Right renal cortex interstitium (tissue), 3 donors: ENCODE measurements at regions not wholly inside any gene's neighbourhood (a gene's known extent, or its start where the extent isn't known, plus 50 kb on each side); places are given as distances from the start of the nearest gene placed in this dataset.

Experiments used
- DNase-seq, 3 donors: peaks; one replicate each; pipeline ENCODE4 v3.0.0-alpha.2; 2013; ENCODE audit warnings: low read depth in 3 of 3, low spot score in 2 of 3

- DNase-seq: no peak
Measured at GRCh38 chr2:45216118-45216517, 206.9 kb upstream of the SIX2 start.

GRCh38 chr2:45214550-45214949 lies 205.3 kb upstream of the SIX2 start:
- DNase-seq: no peak

- no peak for DNase-seq
Measured at GRCh38 chr2:45212953-45213635, 203.8 kb upstream of the SIX2 start.

- no peak for DNase-seq
Measured at GRCh38 chr2:45211636-45212035, 202.4 kb upstream of the SIX2 start.

- no peak for DNase-seq
Measured at GRCh38 chr2:45210462-45211195, 201.4 kb upstream of the SIX2 start.

GRCh38 chr2:45209875-45210274 lies 200.6 kb upstream of the SIX2 start:
- no peak for DNase-seq

- DNase-seq: no peak
Measured at GRCh38 chr2:45209302-45209701, 200.1 kb upstream of the SIX2 start.

GRCh38 chr2:45207101-45207500 lies 197.8 kb upstream of the SIX2 start:
- DNase-seq: no peak

GRCh38 chr2:45205985-45206384 lies 196.7 kb upstream of the SIX2 start:
- no peak for DNase-seq

- DNase-seq: no peak
Measured at GRCh38 chr2:45205480-45205879, 196.2 kb upstream of the SIX2 start.

- DNase-seq: no peak
Measured at GRCh38 chr2:45203400-45203799, 194.1 kb upstream of the SIX2 start.

GRCh38 chr2:45199973-45200372 lies 190.7 kb upstream of the SIX2 start:
- no peak for DNase-seq

GRCh38 chr2:45195916-45196315 lies 186.7 kb upstream of the SIX2 start:
- no peak for DNase-seq

GRCh38 chr2:45194596-45194995 lies 185.3 kb upstream of the SIX2 start:
- DNase-seq: no peak

- DNase-seq: no peak
Measured at GRCh38 chr2:45193581-45193980, 184.3 kb upstream of the SIX2 start.

- no peak for DNase-seq
Measured at GRCh38 chr2:45192991-45193390, 183.7 kb upstream of the SIX2 start.

GRCh38 chr2:45192481-45192880 lies 183.2 kb upstream of the SIX2 start:
- DNase-seq: no peak

- no peak for DNase-seq
Measured at GRCh38 chr2:45191976-45192375, 182.7 kb upstream of the SIX2 start.

GRCh38 chr2:45191146-45191863 lies 182.1 kb upstream of the SIX2 start:
- no peak for DNase-seq

- DNase-seq: no peak
Measured at GRCh38 chr2:45190481-45190942, 181.3 kb upstream of the SIX2 start.

GRCh38 chr2:45184606-45185005 lies 175.4 kb upstream of the SIX2 start:
- DNase-seq: no peak
